WTC11 (cell line): ENCODE measurements at regions not wholly inside any gene's neighbourhood (a gene's known extent, or its start where the extent isn't known, plus 50 kb on each side); places are given as distances from the start of the nearest gene placed in this dataset.

ENCODE experiments used
- EMX1 ChIP-seq: fragments of 250-450 bp; sonication (Bioruptor Pico); IDR thresholded peaks from 2 replicates; pipeline ENCODE4 v1.8.0; 2021; ENCODE audit warnings: mild to moderate bottlenecking
- GABPB1 ChIP-seq: sonication (generic); formaldehyde crosslinking; IDR thresholded peaks from 2 replicates; pipeline ENCODE4 v1.8.1; 2023; ENCODE audit warnings: mild to moderate bottlenecking, missing genetic modification reagents
- SP1 ChIP-seq: sonication (generic); formaldehyde crosslinking; conservative IDR thresholded peaks from 2 replicates; pipeline ENCODE4 v1.8.1; 2022; ENCODE audit warnings: missing genetic modification reagents
- TCF7 ChIP-seq: sonication (generic); formaldehyde crosslinking; IDR thresholded peaks from 2 replicates; pipeline ENCODE4 v1.8.0; 2022; ENCODE audit warnings: mild to moderate bottlenecking, low read depth, missing genetic modification reagents, moderate library complexity
- ZNF138 ChIP-seq: sonication (generic); formaldehyde crosslinking; conservative IDR thresholded peaks from 2 replicates; pipeline ENCODE4 v1.8.1; 2022; ENCODE audit warnings: mild to moderate bottlenecking, moderate library complexity, missing genetic modification reagents
- ZNF671 ChIP-seq: fragments of 250-450 bp; sonication (Bioruptor Pico); IDR thresholded peaks from 2 replicates; pipeline ENCODE4 v1.8.0; 2021; ENCODE audit warnings: mild to moderate bottlenecking
- TF ChIP-seq, protein P1 (sequence below): fragments of 200-600 bp; IDR thresholded peaks from 2 replicates; pipeline ENCODE4 v1.8.0; 2022; ENCODE audit warnings: antibody characterized with exemption
- TF ChIP-seq, protein P2 (sequence below): sonication (generic); formaldehyde crosslinking; IDR thresholded peaks from 2 replicates; pipeline ENCODE4 v1.8.0; 2023; ENCODE audit warnings: mild to moderate bottlenecking, missing genetic modification reagents
- TF ChIP-seq, protein P3 (sequence below): sonication (generic); formaldehyde crosslinking; IDR thresholded peaks from 2 replicates; pipeline ENCODE4 v1.8.1; 2023; ENCODE audit warnings: mild to moderate bottlenecking, missing genetic modification reagents, moderate library complexity
- TF ChIP-seq, protein P4 (sequence below): sonication (generic); formaldehyde crosslinking; IDR thresholded peaks from 2 replicates; pipeline ENCODE4 v1.8.0; 2022; ENCODE audit warnings: mild to moderate bottlenecking, missing genetic modification reagents
- TF ChIP-seq, protein P5 (sequence below): sonication (generic); formaldehyde crosslinking; IDR thresholded peaks from 2 replicates; pipeline ENCODE4 v1.8.1; 2022; ENCODE audit warnings: low read depth, mild to moderate bottlenecking, moderate library complexity, missing genetic modification reagents, borderline replicate concordance
- TF ChIP-seq, protein P6 (sequence below): sonication (generic); formaldehyde crosslinking; IDR thresholded peaks from 2 replicates; pipeline ENCODE4 v1.8.1; 2023; ENCODE audit warnings: mild to moderate bottlenecking, moderate library complexity, missing genetic modification reagents

DNA sequence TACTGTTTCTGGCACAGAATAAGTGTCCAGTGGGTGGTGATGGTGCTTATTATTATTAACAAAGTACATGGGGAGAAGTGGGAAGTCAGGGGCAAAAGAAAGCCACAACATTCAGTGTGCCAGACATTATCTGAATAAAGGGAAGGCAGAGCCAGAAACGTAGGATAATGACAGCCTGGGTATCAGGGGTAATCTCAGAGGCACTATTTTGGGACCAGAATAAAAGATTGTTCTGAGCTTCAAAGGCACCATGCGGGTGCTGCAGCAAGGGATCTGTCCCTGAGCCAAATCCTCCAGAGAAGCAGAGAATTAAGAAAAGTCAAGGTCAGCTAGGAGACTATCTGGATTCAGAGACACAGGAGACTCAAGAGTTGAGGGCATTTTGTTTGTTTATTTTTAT lies 328.8 kb upstream of the GATB start:
- TF ChIP-seq, protein P1, sequence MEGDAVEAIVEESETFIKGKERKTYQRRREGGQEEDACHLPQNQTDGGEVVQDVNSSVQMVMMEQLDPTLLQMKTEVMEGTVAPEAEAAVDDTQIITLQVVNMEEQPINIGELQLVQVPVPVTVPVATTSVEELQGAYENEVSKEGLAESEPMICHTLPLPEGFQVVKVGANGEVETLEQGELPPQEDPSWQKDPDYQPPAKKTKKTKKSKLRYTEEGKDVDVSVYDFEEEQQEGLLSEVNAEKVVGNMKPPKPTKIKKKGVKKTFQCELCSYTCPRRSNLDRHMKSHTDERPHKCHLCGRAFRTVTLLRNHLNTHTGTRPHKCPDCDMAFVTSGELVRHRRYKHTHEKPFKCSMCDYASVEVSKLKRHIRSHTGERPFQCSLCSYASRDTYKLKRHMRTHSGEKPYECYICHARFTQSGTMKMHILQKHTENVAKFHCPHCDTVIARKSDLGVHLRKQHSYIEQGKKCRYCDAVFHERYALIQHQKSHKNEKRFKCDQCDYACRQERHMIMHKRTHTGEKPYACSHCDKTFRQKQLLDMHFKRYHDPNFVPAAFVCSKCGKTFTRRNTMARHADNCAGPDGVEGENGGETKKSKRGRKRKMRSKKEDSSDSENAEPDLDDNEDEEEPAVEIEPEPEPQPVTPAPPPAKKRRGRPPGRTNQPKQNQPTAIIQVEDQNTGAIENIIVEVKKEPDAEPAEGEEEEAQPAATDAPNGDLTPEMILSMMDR: no peak
- TF ChIP-seq, protein P2, sequence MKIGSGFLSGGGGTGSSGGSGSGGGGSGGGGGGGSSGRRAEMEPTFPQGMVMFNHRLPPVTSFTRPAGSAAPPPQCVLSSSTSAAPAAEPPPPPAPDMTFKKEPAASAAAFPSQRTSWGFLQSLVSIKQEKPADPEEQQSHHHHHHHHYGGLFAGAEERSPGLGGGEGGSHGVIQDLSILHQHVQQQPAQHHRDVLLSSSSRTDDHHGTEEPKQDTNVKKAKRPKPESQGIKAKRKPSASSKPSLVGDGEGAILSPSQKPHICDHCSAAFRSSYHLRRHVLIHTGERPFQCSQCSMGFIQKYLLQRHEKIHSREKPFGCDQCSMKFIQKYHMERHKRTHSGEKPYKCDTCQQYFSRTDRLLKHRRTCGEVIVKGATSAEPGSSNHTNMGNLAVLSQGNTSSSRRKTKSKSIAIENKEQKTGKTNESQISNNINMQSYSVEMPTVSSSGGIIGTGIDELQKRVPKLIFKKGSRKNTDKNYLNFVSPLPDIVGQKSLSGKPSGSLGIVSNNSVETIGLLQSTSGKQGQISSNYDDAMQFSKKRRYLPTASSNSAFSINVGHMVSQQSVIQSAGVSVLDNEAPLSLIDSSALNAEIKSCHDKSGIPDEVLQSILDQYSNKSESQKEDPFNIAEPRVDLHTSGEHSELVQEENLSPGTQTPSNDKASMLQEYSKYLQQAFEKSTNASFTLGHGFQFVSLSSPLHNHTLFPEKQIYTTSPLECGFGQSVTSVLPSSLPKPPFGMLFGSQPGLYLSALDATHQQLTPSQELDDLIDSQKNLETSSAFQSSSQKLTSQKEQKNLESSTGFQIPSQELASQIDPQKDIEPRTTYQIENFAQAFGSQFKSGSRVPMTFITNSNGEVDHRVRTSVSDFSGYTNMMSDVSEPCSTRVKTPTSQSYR (CRISPR knock-in tag): no peak
- TF ChIP-seq, protein P3, sequence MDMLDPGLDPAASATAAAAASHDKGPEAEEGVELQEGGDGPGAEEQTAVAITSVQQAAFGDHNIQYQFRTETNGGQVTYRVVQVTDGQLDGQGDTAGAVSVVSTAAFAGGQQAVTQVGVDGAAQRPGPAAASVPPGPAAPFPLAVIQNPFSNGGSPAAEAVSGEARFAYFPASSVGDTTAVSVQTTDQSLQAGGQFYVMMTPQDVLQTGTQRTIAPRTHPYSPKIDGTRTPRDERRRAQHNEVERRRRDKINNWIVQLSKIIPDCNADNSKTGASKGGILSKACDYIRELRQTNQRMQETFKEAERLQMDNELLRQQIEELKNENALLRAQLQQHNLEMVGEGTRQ (CRISPR knock-in tag): no peak
- TF ChIP-seq SP1 (CRISPR knock-in tag): no peak
- TF ChIP-seq GABPB1: no peak
- TF ChIP-seq, protein P4, sequence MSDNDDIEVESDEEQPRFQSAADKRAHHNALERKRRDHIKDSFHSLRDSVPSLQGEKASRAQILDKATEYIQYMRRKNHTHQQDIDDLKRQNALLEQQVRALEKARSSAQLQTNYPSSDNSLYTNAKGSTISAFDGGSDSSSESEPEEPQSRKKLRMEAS: no peak
- no peak for TF ChIP-seq EMX1
- TF ChIP-seq, protein P5, sequence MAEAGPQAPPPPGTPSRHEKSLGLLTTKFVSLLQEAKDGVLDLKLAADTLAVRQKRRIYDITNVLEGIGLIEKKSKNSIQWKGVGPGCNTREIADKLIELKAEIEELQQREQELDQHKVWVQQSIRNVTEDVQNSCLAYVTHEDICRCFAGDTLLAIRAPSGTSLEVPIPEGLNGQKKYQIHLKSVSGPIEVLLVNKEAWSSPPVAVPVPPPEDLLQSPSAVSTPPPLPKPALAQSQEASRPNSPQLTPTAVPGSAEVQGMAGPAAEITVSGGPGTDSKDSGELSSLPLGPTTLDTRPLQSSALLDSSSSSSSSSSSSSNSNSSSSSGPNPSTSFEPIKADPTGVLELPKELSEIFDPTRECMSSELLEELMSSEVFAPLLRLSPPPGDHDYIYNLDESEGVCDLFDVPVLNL (CRISPR knock-in tag): no peak
- TF ChIP-seq, protein P6, sequence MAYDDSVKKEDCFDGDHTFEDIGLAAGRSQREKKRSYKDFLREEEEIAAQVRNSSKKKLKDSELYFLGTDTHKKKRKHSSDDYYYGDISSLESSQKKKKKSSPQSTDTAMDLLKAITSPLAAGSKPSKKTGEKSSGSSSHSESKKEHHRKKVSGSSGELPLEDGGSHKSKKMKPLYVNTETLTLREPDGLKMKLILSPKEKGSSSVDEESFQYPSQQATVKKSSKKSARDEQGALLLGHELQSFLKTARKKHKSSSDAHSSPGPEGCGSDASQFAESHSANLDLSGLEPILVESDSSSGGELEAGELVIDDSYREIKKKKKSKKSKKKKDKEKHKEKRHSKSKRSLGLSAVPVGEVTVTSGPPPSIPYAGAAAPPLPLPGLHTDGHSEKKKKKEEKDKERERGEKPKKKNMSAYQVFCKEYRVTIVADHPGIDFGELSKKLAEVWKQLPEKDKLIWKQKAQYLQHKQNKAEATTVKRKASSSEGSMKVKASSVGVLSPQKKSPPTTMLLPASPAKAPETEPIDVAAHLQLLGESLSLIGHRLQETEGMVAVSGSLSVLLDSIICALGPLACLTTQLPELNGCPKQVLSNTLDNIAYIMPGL (CRISPR knock-in tag): no peak
- no peak for TF ChIP-seq ZNF138 (CRISPR knock-in tag)
- TF ChIP-seq TCF7 (CRISPR knock-in tag): no peak
- no peak for TF ChIP-seq ZNF671 (CRISPR knock-in tag)
